D721Med (cell line): ENCODE measurements at regions not wholly inside any gene's neighbourhood (a gene's known extent, or its start where the extent isn't known, plus 50 kb on each side); places are given as distances from the start of the nearest gene placed in this dataset.

Experiments
- DNase-seq: peaks from one replicate; pipeline ENCODE4 v3.0.0; 2011; ENCODE audit warnings: low spot score; ENCODE audit not compliant: insufficient read length
- FAIRE-seq: peaks from 2 replicates; lab custom pipeline; 2011; peaks lifted over from hg19 to GRCh38; lab: Jason Lieb, UNC
- CTCF ChIP-seq: IDR thresholded peaks from 2 replicates; pipeline ENCODE4 v1.5.1; 2012; ENCODE audit warnings: mild to moderate bottlenecking, control low read depth; ENCODE audit not compliant: insufficient read depth; ENCODE audit errors: missing control alignments

GRCh38 chr2:82591718-82592117 lies 1867.4 kb downstream of the SUCLG1 start:
- DNase-seq = no peak
- TF ChIP-seq CTCF = no peak
- FAIRE-seq = no peak

- no peak for TF ChIP-seq CTCF
- DNase-seq (no peak), FAIRE-seq (no peak)
These were observed 1882.4 kb downstream of the SUCLG1 start for GRCh38 chr2:82576656-82577055.

GRCh38 chr2:82539280-82539621 lies 1919.8 kb downstream of the SUCLG1 start:
- no peak for FAIRE-seq
- TF ChIP-seq CTCF = no peak
- DNase-seq = no peak

GRCh38 chr2:82538590-82539279 lies 1920.3 kb downstream of the SUCLG1 start:
- no peak for TF ChIP-seq CTCF
- FAIRE-seq (no peak), DNase-seq (no peak)

- TF ChIP-seq CTCF = no peak
- no peak for FAIRE-seq
These were observed 1930.8 kb downstream of the SUCLG1 start for GRCh38 chr2:82528288-82528687.

GRCh38 chr2:82527124-82527523 lies 1932.0 kb downstream of the SUCLG1 start:
- TF ChIP-seq CTCF = no peak
- FAIRE-seq (no peak), DNase-seq (no peak)

More at GRCh38 chr2:82528288-82528687, 1930.8 kb downstream of the SUCLG1 start:
- no peak for DNase-seq

GRCh38 chr2:82526277-82526676 lies 1932.8 kb downstream of the SUCLG1 start:
- FAIRE-seq (no peak), DNase-seq (no peak)
- TF ChIP-seq CTCF = no peak
